ENCODE measurements at regions not wholly inside any gene's neighbourhood (a gene's known extent, or its start where the extent isn't known, plus 50 kb on each side); places are given as distances from the start of the nearest gene placed in this dataset.
A peak's percentile ranks its signal among the peaks of the same experiment; 100 is the strongest.

- no CpG with 5 or more reads among the region's 10 CpGs for WGBS, 2 experiments (ENCODE audit: extremely low coverage in 2 of 2, insufficient read length in 1 of 2)
Measured at GRCh38 chr6:169145991-169146501, 107.6 kb downstream of the THBS2 start.

More at GRCh38 chr6:169145991-169146501, 107.6 kb downstream of the THBS2 start:
- intact Hi-C loops (cut with micrococcal nuclease), result loop anchor here (2.0 kb wide), 1 partner anchor 71 kb away; no protein-coding TSS in a partner anchor
- peak overlapping the region; percentile 48; the same call in 1 of the 2 replicates for H2AK5ac ChIP-seq (ENCODE audit: low read depth, low read length)
- H2BK120ac ChIP-seq (ENCODE audit: low read depth, low read length), result peak overlapping the region; percentile 63
- H2AK9ac ChIP-seq (replicated peaks; ENCODE audit: low read depth, low read length, poor library complexity), result no peak overlapping the region
- peak overlapping the region; percentile 80 for H2AFZ ChIP-seq (replicated peaks; ENCODE audit: low read length, poor library complexity)
- peaks cover 3% of the 10 kb centered on the region; the same call in 1 of the 2 replicates for H3K9me3 ChIP-seq (ENCODE audit: control insufficient read depth, insufficient read depth, low read length)
- H3K27me3 ChIP-seq (ENCODE audit: control insufficient read depth, insufficient read depth, low read length), result no peaks in the 10 kb centered on the region
- peak overlapping the region; percentile 2; the same call in 1 of the 2 replicates for H3K4me2 ChIP-seq (ENCODE audit: low read depth, low read length)
- no TSS peak for BruUV-seq (replicated peaks)
- H3K4me1 ChIP-seq (ENCODE audit: control insufficient read depth, insufficient read depth, low read length), result peaks cover 23% of the 10 kb centered on the region
- no peaks in the 10 kb centered on the region for H3K79me1 ChIP-seq (ENCODE audit: low read depth in 1 of 2, low read length in 2 of 2)
- H2BK20ac ChIP-seq (ENCODE audit: low read depth, low read length), result peak overlapping the region; percentile 77
- peak overlapping the region; percentile 86 for H3K4ac ChIP-seq (ENCODE audit: low read depth, low read length)
- H2BK5ac ChIP-seq (ENCODE audit: low read depth, low read length, poor library complexity, severe bottlenecking), result peak overlapping the region; percentile 74
- H3K56ac ChIP-seq (ENCODE audit: extremely low read depth, insufficient read depth, low read length), result peak overlapping the region; percentile 26; the same call in 1 of the 2 replicates
- peak overlapping the region; percentile 92; the same call in 1 of the 2 replicates for H3K27ac ChIP-seq (ENCODE audit: insufficient read depth, low read length)
- peak overlapping the region; percentile 95 for H4K91ac ChIP-seq (ENCODE audit: insufficient read depth, low read depth, low read length)
- H3K14ac ChIP-seq (replicated peaks; ENCODE audit: low read depth, low read length), result peak overlapping the region; percentile 12; the same call in 1 of the 2 replicates
- H2BK15ac ChIP-seq (ENCODE audit: low read depth, low read length), result peak overlapping the region; percentile 69; the same call in 2 of the 3 replicates
- ChIA-PET CTCF (no interaction called here), POLR2A (ENCODE audit: unreplicated experiment) (no interaction called here)
- peak overlapping the region; percentile 95 for H4K5ac ChIP-seq (ENCODE audit: low read depth, low read length)
- DNase-seq (peak; percentile 59), ATAC-seq (ENCODE audit: low read depth) (peak; percentile 30; the same call in 1 of the 2 replicates)
- peak overlapping the region; percentile 88 for H3K23ac ChIP-seq (ENCODE audit: low read depth, low read length)
- H3K18ac ChIP-seq (ENCODE audit: low read depth, low read length), result peak overlapping the region; percentile 95
- peak overlapping the region; percentile 39; the same call in 1 of the 2 replicates for H3K9ac ChIP-seq (ENCODE audit: low read depth, low read length)
- H4K8ac ChIP-seq (ENCODE audit: low read depth in 2 of 2, low read length in 2 of 2), result peak overlapping the region; percentile 42 to 78; a peak in 3 of 4 replicates
- in situ Hi-C loops (cut with MboI; ENCODE audit: low sequenced_read_pairs), result no loop called here
- no peaks in the 10 kb centered on the region for H3K36me3 ChIP-seq (ENCODE audit: control insufficient read depth, insufficient read depth, low read length)
- H3K4me3 ChIP-seq (ENCODE audit: insufficient read depth, low read depth, low read length), result no peak overlapping the region
- no peaks in the 10 kb centered on the region for H4K20me1 ChIP-seq (ENCODE audit: insufficient read depth, low read length)
- TF ChIP-seq CHD1 (IDR thresholded peaks at IDR 0.05; ENCODE audit: low read depth, low read length), result no peak
- TF ChIP-seq BHLHE40 (IDR thresholded peaks at IDR 0.05; ENCODE audit: low read depth, low read length), result no peak
- TF ChIP-seq ELK1 (IDR thresholded peaks at IDR 0.05; ENCODE audit: borderline replicate concordance, low read depth, low read length), result no peak
- TF ChIP-seq MAZ (IDR thresholded peaks at IDR 0.05; ENCODE audit: borderline replicate concordance, low read depth, low read length), result no peak
- TF ChIP-seq USF2 (IDR thresholded peaks at IDR 0.05; ENCODE audit: low read depth, low read length), result peak; percentile 57
- peak; percentile 59; the same call in 1 of the 2 replicates for TF ChIP-seq MXI1 (IDR thresholded peaks at IDR 0.05; ENCODE audit: borderline replicate concordance, low read depth, low read length)
- no peak for TF ChIP-seq CEBPB (IDR thresholded peaks at IDR 0.05; ENCODE audit: low read depth, low read length)
- TF ChIP-seq NFE2L2 (IDR thresholded peaks at IDR 0.05; ENCODE audit: low read depth, low read length), result no peak
- no peak for TF ChIP-seq RFX5 (IDR thresholded peaks at IDR 0.05; ENCODE audit: low read depth, low read length)
- H3K9me1 ChIP-seq (ENCODE audit: insufficient read depth, low read length), result peaks cover 3% of the 10 kb centered on the region
- dilution Hi-C loops (cut with HindIII; ENCODE audit: low sequenced_read_pairs, unreplicated experiment), result no loop called here
